ENCODE measurements at regions not wholly inside any gene's neighbourhood (a gene's known extent, or its start where the extent isn't known, plus 50 kb on each side); places are given as distances from the start of the nearest gene placed in this dataset.

DNA sequence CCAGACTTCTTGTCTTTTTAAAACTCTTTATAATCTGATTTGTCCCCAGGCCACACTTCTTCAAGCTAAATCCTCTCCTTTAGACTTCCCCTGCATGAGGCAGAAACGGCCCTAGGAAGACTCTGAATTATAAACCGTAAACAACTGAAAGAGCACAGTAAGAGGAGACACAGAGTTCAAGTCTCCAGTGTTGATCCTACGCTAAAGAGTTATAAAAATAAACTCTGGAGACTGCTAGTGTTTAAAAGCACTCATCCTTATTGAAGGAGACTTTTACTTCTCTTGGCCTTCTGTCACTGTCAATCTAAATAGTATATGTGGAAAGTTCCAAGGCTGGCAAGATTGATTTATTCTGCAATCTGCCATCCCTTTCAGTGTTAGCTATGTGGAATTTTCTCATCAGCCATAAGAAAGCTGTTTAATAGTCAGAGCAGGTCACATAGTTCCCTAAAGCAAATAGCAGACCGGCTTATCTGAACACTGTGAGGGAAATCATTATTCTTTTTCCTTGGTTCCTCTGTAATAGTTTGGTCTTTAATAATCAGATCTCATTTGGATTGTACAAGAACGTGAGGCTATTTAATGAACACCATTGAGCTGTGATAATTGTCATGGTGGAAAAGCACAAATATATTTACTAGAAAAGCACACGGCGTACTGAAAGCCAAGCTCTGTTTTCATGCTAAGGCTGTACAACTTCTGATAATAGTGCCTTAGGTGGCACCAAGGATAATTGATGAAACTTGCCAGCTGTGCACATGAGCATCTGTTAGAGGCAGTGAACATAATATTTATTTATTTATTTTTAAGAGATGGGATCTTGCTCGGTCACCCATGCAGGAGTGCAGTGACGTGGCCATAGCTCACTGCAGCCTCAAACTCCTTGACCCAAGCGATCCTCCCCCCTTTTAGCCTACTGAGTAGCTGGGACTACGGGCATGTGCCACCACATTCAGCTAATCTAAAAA lies 157.7 kb downstream of the CEP135 start:
- in situ Hi-C loops (cut with MboI; ENCODE audit: low pct_unique_long_range_greater_than_20kb, low sequenced_read_pairs, unreplicated experiment), result no loop called here
- DNase-seq (ENCODE audit: low spot score), result no peak

DNA sequence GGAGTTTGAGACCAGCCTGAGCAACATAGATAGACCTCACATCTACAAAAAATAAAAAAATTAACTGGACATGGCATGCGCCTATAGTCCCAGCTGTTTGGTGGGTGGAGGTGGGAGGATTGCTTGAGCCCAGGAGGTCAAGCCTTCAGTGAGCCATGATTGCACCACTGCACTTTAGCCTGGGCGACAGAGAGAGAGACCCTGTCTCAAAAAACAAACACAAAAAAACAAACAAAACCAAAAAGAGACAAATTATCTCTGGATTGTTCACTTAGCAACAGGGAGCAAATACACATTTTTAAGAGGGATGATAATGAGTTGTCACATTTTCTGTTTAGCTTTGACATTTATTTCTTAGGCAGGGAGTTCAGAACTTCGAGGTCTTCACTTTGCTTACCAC lies 155.4 kb downstream of the CEP135 start:
- TF ChIP-seq, protein P1, sequence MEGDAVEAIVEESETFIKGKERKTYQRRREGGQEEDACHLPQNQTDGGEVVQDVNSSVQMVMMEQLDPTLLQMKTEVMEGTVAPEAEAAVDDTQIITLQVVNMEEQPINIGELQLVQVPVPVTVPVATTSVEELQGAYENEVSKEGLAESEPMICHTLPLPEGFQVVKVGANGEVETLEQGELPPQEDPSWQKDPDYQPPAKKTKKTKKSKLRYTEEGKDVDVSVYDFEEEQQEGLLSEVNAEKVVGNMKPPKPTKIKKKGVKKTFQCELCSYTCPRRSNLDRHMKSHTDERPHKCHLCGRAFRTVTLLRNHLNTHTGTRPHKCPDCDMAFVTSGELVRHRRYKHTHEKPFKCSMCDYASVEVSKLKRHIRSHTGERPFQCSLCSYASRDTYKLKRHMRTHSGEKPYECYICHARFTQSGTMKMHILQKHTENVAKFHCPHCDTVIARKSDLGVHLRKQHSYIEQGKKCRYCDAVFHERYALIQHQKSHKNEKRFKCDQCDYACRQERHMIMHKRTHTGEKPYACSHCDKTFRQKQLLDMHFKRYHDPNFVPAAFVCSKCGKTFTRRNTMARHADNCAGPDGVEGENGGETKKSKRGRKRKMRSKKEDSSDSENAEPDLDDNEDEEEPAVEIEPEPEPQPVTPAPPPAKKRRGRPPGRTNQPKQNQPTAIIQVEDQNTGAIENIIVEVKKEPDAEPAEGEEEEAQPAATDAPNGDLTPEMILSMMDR (IDR thresholded peaks at IDR 0.05; ENCODE audit: extremely low read depth, insufficient read depth, missing control alignments), result no peak
- no peak for DNase-seq (ENCODE audit: low spot score)
- in situ Hi-C loops (cut with MboI; ENCODE audit: low pct_unique_long_range_greater_than_20kb, low sequenced_read_pairs, unreplicated experiment), result no loop called here

More for the DNA sequence above, 157.7 kb downstream of the CEP135 start:
- TF ChIP-seq, protein P1 (IDR thresholded peaks at IDR 0.05; ENCODE audit: extremely low read depth, insufficient read depth, missing control alignments), result no peak

DNA sequence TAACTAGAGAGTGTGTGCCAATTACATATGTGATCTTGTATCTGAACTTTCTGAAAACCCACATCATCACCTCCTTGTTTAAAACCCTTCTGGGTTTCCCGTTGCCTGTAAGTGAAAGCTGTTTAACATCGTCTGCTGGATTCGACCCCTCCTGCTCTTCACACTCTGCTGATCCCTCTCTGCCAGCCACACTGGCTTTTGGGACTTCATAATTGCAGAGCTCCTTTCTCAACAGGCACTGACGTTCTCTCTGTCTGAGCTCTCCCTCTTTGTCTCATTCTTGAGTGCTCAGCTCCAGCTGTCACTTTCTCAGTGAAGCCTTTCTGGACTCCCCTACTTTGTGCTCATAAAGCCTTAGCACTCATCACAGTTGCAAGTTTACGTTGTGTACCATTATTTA lies 153.9 kb downstream of the CEP135 start:
- DNase-seq (ENCODE audit: low spot score), result no peak
- TF ChIP-seq, protein P1 (IDR thresholded peaks at IDR 0.05; ENCODE audit: extremely low read depth, insufficient read depth, missing control alignments), result no peak
- in situ Hi-C loops (cut with MboI; ENCODE audit: low pct_unique_long_range_greater_than_20kb, low sequenced_read_pairs, unreplicated experiment), result no loop called here

DNA sequence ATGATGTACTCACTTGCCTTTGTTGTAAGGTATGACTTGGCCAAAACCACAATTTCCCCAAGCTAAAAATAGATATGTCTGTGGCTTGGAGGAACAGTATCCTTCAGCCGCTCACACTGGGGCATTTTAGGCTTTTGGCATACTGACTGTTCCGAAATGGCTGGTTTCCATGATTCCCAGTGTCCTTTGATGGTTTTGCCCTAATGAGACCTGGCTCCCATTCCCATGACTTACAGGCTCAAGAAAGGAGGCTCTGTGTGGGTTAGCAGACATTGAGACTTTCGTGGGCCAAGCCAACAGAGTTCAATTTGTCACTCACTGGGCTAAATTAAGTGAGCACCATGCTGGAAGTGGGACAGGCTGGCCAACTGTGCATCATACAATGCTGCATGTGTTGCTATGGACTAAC lies 150.6 kb downstream of the CEP135 start:
- in situ Hi-C loops (cut with MboI; ENCODE audit: low pct_unique_long_range_greater_than_20kb, low sequenced_read_pairs, unreplicated experiment), result no loop called here
- TF ChIP-seq, protein P1 (IDR thresholded peaks at IDR 0.05; ENCODE audit: extremely low read depth, insufficient read depth, missing control alignments), result no peak
- DNase-seq (ENCODE audit: low spot score), result no peak

DNA sequence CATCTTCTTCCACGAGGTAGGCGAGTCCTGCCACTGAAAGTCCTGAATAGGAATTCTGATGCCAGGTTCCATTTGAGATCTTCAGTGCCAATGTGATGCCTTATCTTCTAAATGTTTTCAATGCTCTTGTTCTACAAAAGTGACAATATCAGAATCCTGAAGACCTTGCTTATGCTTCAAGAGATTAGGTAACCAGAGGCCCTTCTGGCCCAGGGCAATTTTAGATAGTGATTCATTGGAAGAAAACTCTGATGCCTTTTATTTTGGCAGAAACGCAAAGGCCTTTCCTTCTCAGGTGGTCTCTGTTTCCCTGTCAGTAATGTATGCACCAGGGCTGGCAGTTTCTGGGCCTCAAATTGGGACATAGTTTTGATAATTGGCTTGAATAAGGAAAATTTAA lies 144.8 kb downstream of the CEP135 start:
- in situ Hi-C loops (cut with MboI; ENCODE audit: low pct_unique_long_range_greater_than_20kb, low sequenced_read_pairs, unreplicated experiment), result no loop called here
- TF ChIP-seq, protein P1 (IDR thresholded peaks at IDR 0.05; ENCODE audit: extremely low read depth, insufficient read depth, missing control alignments), result no peak
- DNase-seq (ENCODE audit: low spot score), result no peak

DNA sequence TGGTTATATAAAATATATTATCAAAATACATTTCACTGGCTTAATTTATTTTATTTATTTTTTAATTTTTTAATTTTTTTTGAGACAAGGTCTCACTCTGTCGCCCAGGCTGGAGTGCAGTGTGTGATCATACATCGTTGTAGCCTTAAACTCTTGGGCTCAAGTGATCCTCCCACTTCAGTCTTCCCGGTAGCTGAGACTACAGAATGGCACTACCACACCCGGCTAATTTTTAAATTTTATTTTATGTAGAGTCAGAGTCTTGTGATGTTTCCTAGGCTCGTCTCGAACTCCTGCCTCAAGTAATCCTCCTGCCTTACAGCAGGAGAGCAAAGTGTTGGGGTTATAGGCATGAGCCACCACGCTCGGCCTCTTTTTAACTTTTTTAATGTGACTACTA lies 143.8 kb downstream of the CEP135 start:
- TF ChIP-seq, protein P1 (IDR thresholded peaks at IDR 0.05; ENCODE audit: extremely low read depth, insufficient read depth, missing control alignments), result no peak
- in situ Hi-C loops (cut with MboI; ENCODE audit: low pct_unique_long_range_greater_than_20kb, low sequenced_read_pairs, unreplicated experiment), result no loop called here
- DNase-seq (ENCODE audit: low spot score), result no peak

All from GM13977 (cell line).